ENCODE measurements at regions not wholly inside any gene's neighbourhood (a gene's known extent, or its start where the extent isn't known, plus 50 kb on each side); places are given as distances from the start of the nearest gene placed in this dataset.

DNA sequence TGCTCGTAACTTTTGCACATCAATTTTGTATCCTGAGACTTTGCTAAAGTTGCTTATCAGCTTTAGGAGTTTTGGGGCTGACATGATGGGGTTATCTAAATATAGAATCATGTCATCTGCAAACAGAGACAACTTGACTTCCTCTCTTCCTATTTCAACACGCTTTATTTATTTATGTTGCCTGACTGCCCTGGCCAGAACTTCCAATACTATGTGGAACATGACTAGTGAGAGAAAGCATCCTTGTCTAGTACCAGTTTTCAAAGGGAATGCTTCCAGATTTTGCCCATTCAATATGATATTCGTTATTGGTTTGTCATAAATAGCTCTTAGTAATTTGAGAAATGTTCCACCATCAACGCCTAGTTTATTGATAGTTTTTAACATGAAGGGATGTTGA, 65.4 kb upstream of the CDH12 start:
- no peak overlapping the region for H3K27ac Mint-ChIP-seq
- peaks cover 6% of the 10 kb centered on the region for H3K9me3 Mint-ChIP-seq
- ATAC-seq (no peak), DNase-seq (no peak)
- no peaks in the 10 kb centered on the region for H3K4me1 Mint-ChIP-seq
- no peaks in the 10 kb centered on the region for H3K36me3 Mint-ChIP-seq (ENCODE audit: low read depth)
- H3K4me3 Mint-ChIP-seq = no peak overlapping the region
- H3K27me3 Mint-ChIP-seq = no peaks in the 10 kb centered on the region

DNA sequence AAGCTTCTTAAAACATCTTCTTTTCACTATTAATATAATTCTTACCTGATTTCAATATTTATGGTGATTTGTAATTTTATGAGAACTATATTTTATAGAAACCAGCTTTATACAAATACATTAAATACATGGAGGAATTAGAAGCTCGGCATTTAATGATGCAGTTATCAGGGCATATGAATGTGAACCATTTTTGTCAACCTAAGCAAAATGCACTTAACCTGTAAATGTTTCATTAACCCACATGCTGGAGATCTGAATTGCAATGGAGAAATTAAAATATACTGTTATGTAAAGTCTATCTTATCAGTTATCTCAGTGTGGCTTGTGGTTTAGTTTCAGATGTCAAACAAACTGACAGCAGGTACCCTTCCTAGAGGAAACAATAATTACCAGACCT, 63.2 kb upstream of the CDH12 start:
- H3K27me3 Mint-ChIP-seq = no peaks in the 10 kb centered on the region
- no peak overlapping the region for H3K27ac Mint-ChIP-seq
- DNase-seq (no peak), ATAC-seq (no peak)
- H3K36me3 Mint-ChIP-seq (ENCODE audit: low read depth) = no peaks in the 10 kb centered on the region
- H3K4me1 Mint-ChIP-seq = no peaks in the 10 kb centered on the region
- no peak overlapping the region for H3K4me3 Mint-ChIP-seq
- peaks cover 6% of the 10 kb centered on the region for H3K9me3 Mint-ChIP-seq

DNA sequence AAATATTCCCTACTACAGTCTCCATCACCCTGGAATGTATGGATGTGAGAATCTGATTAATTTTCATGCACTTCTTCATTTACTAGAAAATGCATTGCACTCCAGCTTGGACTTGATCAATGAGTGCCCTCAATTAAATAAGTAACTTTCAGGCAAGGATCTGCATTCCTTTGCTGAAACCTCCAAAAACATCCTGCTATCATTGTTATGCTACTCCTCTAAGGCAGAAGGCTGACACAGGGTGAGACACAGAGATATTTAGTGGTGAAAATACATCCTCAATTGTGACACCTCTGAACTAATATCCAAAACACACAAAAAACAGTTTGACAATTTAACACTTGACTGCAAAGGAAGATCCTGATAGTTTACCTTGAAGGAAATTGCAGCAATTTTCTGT, 57.9 kb upstream of the CDH12 start:
- H3K4me1 Mint-ChIP-seq = no peaks in the 10 kb centered on the region
- no peak for ATAC-seq
- H3K36me3 Mint-ChIP-seq (ENCODE audit: low read depth) = no peaks in the 10 kb centered on the region
- no peak overlapping the region for H3K27ac Mint-ChIP-seq
- DNase-seq = no peak
- no peak overlapping the region for H3K4me3 Mint-ChIP-seq
- no peaks in the 10 kb centered on the region for H3K9me3 Mint-ChIP-seq
- H3K27me3 Mint-ChIP-seq = no peaks in the 10 kb centered on the region

DNA sequence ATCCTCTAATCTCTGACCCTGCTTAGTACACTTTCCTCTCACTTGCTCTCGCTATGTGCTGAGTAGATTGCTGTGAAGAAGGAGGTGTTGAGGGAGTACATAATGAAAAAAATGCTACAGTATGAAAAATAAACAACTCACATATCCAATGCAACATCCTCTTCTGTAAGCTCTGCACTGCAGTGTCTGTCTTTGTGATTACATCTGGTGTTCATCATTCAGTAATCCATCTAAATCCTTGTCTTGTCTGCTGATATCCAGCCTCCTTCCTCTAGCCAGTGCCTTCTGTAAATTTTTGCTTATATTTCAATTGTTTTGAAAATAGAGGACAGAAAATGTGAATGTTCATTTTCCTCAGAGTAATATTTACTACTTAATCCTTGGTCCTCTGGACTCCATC, 57.4 kb upstream of the CDH12 start:
- Mint-ChIP-seq H3K36me3 (ENCODE audit: low read depth) (no peaks in the 10 kb centered on the region), H3K4me3 (no peak overlapping the region)
- no peak for DNase-seq

DNA sequence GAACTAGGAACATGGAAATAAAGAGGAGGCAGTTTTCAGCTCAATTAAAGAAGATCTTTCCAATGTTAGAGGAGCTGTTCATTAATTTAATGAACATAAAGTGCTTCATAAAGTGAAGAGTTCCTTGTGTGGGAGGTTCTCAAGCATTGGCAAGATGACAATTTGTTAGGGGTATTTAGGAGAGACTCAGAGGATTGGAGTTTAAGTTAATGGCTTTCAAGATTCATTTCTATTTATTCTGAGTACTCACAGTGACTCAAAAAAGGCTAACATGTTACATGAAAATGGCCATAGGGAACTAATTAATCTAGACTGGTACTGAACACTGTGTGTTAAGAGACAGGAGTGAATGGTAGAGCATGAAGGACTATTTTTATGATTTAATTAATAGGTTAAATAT, 55.4 kb upstream of the CDH12 start:
- H3K36me3 Mint-ChIP-seq (ENCODE audit: low read depth) = no peaks in the 10 kb centered on the region
- DNase-seq (no peak), ATAC-seq (no peak)
- no peak overlapping the region for H3K27ac Mint-ChIP-seq
- H3K27me3 Mint-ChIP-seq = no peaks in the 10 kb centered on the region
- no peak overlapping the region for H3K4me3 Mint-ChIP-seq
- H3K9me3 Mint-ChIP-seq = peaks cover 4% of the 10 kb centered on the region
- H3K4me1 Mint-ChIP-seq = no peaks in the 10 kb centered on the region

More for the DNA sequence above, 57.4 kb upstream of the CDH12 start:
- Mint-ChIP-seq H3K27ac (no peak overlapping the region), H3K9me3 (no peaks in the 10 kb centered on the region), H3K4me1 (no peaks in the 10 kb centered on the region), H3K27me3 (no peaks in the 10 kb centered on the region)
- no peak for ATAC-seq

DNA sequence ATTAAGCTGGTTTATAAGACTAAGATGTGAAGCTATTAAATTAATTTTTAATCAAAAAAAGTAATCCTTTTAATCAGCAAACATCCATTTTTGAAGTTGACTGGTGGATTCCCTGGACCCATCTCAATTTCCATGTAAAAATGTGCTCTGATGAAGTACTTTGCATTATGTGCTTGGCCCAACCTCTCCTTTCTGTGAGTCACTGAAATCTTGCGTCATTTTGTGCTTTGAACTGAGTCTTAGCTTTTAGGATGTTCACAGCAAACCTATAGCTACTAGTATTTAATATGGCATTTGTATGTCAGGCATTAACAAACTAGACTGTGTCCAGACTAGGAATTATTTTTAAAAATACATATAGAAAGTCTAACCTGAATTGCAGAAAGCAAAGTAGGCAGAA, 55.0 kb upstream of the CDH12 start:
- Mint-ChIP-seq H3K27ac (no peak overlapping the region), H3K9me3 (peaks cover 4% of the 10 kb centered on the region), H3K4me3 (no peak overlapping the region), H3K36me3 (ENCODE audit: low read depth) (no peaks in the 10 kb centered on the region), H3K27me3 (no peaks in the 10 kb centered on the region), H3K4me1 (no peaks in the 10 kb centered on the region)
- no peak for DNase-seq
- no peak for ATAC-seq
